LHCN-M2 (cell line): ENCODE measurements at regions not wholly inside any gene's neighbourhood (a gene's known extent, or its start where the extent isn't known, plus 50 kb on each side); places are given as distances from the start of the nearest gene placed in this dataset.
A peak's percentile ranks its signal among the peaks of the same experiment; 100 is the strongest.
"Not testable (repeated sequence)": the region's sequence is repeated elsewhere in the genome, so short reads cannot be mapped to it uniquely, and the experiment has no call there.

Experiments
- DNase-seq: peaks from one replicate; pipeline ENCODE4 v3.0.0-alpha.2; 2012; ENCODE audit warnings: low read depth

DNA sequence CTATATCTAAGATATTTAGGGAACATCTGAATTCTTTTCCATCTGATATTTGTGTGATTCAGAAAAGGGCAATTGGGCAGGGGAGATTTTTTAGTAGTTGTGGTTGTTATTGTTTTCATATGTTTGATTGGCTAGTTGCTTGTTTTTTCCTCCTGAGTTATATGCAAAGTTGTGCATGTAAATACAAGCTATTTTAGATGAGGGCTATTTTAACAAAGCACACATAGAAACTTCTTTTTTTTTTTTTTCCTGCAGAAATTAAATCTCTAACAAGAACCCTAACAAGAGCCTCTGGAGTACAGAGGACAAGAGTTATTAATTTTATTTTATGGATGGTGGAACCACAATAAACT is 559.1 kb downstream of the CETN3 start:
- DNase-seq = no peak

DNA sequence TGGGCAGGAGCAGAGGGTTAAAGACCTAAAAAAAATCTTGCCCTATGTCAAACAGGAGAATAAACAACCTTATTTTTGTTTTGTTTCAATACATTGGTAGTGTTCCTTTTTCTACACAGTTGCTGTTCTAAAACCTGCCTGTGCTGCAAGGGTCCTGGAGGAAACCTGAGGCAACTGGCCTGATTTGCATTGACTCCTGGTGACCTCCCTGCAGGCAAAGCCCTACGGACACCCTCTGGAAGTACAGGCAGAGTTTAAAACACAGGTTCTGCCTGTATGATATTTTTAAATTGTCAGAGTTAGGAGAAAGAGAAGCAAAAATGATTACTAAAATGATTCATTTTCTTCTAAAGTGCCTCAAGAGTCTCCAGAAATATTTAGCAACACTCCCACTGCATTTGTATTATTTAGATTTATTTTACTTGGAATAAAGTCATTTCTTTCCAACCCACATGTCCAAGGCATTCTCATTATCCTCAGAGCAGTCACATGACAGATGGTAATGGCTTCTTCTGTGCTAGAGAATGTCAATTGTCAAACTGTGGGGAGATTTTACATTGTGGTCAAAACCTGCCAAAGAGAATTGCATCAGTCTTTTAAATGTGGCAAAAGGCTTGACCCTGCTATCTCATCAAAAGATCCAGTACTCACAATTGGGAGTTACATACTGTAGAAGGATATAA is 559.6 kb downstream of the CETN3 start:
- peak; percentile 9 for DNase-seq

GRCh38 chr5:89847743-89848142 is 561.8 kb downstream of the CETN3 start:
- peak; percentile 22 for DNase-seq

DNA sequence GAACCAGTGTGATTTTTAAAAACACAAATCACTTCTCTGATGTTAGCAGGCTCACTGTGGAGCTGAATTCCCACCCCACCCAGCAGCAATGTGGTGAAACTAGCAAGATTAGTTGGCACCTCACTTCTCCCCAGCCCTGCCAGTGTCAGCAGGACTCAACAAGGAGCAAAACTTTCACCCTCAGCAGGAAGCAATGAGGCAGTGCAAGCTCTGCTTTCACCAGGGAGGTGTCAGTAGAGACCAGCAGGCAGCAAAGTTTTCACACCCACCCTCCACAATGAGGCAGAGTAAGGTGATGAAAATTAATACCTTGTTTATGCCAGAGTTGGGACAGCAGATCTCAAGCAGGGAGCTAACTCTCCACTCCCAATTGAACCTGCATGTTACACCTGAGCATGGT is 565.0 kb downstream of the CETN3 start:
- no peak for DNase-seq

DNA sequence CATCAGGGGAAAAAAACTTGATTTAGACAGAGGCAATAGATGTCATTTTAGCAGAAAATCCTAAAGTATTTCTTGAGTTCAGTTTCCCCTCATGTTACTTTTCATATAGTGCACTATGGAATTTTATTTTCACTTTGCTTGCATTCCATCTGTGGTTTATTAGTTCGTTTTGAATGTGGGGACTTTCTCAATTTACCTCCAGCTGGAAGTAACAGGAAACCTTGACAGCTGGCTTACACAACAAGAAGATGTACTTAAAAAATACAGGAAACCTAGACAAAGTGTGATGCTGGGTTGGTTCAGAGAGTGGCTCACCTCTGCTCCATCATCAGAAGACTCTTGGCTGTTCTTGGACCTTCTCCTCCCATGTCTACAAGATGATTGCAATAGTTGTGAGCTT is 567.0 kb downstream of the CETN3 start:
- peak; percentile 21 for DNase-seq

DNA sequence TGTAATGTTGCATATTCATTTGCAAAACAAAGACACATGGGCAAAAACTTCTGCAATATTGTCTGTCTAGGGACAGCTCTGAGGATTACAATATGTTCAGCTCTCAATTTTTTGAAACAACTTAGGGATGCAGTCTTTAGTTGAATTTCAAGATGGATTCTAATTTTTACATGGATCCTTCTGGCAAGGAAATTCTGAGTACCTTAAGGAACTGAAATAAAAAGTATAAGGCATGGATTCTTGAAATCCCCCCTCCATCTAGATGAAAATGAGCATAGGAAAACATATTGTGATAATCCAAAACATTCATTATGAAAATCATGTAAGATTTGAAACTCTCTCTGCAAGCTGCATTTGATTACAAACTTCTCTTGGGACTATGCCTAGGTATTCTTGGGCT is 568.6 kb downstream of the CETN3 start:
- no peak for DNase-seq

- DNase-seq = peak; percentile 32
Measured at GRCh38 chr5:89830691-89831090, 578.9 kb downstream of the CETN3 start.

DNA sequence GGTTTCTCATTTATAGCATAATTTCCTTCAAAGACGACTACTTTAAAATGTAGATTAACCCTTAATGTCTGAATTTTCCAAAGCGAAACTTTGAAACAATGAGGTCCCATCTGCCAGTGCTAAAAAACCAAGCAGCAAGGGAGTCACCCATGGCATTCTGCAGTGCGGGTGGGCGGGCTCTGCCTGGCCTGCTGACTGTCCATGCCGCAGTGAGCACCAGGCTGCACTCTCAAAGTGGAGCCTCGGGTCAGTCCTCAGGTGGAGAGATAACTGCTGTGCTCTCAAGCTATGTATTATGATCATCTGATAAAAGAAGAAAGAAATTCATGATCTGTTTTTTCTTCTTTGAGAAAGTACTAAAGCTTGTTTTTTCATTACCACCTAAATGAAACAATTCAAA is 581.6 kb downstream of the CETN3 start:
- no peak for DNase-seq

DNA sequence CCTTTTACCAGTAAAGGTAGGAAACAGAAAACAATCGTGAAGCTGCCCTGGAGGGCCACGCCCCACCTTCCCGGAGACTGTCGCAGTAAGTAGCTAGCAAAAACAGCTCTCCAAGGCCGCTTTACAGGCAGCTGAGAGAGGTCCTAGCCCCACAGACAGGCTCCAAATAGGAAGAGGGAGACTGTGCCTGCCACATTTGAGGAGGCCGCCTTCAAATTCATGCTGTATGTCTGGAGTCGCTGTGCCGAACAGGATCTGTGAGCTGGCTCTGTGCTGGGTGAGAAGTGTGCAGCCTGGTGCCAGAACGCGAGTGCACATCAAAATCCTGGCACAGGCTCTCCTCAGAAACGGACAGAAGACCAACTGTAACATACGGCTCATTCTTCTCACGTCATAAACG is 582.2 kb downstream of the CETN3 start:
- no peak for DNase-seq

DNA sequence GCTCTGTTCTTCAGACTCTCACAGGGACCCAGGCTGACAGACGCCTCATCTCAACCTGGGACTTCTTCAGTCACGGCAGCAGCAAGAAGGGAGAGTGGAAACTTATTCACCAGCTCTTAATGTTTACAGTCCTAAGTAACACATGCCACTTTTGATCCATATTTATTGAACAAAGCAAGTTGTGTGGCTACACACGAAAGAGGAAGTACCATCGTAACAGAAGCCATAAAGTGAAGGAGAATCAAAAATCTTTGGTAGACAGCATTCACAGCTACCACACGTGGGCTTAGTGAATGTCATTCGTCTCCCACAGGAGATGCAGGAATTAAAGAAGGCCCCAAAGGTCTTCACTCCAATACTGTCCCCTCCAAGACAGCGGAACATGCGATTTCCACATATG is 582.6 kb downstream of the CETN3 start:
- DNase-seq = no peak

DNA sequence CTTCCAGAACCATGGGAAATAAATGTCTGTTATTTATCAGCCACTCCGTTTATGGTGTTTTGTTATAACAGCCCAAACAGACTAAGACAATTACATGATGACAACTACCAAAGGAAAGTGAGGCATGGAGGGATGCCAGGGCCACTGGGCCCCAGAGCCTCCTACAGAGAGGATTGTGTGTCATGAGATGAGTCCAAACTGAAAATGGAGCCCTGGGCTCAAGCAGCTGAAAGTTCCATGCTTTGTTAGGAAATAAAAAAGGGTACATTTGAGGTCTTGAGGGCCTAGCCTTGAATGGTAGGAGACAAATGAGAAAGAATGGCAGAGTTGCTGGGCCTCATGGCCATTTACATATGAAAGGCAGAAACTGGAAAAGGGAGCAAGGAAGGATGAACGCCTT is 586.5 kb downstream of the CETN3 start:
- DNase-seq = no peak

- DNase-seq = no peak
Measured at GRCh38 chr5:89817841-89818240, 591.7 kb downstream of the CETN3 start.

DNA sequence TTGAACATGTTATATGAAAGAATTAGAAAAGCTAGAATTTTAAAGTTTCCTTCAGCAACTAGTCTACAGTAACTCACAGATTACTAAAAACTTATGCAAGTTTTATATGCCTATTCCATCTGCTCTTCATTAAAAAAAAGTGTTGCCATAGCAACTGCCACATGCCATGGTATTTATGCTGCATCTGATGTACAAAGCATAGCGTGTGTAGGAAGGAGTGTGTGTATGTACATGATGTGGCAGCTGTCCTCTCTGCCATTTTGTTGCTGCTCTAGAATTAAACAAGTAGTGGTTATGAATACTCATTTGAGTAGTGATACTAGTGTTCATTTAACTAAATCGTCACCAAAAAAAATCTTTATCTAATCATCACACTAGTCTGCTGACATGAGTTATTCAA is 593.5 kb downstream of the CETN3 start:
- peak; percentile 11 for DNase-seq

GRCh38 chr5:89800735-89801134 is 608.8 kb downstream of the CETN3 start:
- DNase-seq = not testable (repeated sequence)

DNA sequence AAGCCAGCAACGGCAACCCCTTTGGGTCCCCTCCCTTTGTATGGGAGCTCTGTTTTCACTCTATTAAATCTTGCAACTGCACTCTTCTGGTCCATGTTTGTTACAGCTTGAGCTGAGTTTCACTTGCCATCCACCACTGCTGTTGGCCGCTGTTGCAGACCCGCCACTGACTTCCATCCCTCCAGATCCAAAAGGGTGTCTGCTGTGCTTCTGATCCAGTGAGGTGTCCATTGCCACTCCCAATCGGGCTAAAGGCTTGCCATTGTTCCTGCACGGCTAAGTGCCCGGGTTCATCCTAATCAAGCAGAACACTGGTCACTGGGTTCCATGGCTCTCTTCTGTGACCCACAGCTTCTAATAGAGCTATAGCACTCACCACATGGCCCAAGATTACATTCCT is 615.1 kb downstream of the CETN3 start:
- not testable (repeated sequence) for DNase-seq

GRCh38 chr5:89779734-89780133 is 629.8 kb downstream of the CETN3 start:
- DNase-seq = not testable (repeated sequence)

DNA sequence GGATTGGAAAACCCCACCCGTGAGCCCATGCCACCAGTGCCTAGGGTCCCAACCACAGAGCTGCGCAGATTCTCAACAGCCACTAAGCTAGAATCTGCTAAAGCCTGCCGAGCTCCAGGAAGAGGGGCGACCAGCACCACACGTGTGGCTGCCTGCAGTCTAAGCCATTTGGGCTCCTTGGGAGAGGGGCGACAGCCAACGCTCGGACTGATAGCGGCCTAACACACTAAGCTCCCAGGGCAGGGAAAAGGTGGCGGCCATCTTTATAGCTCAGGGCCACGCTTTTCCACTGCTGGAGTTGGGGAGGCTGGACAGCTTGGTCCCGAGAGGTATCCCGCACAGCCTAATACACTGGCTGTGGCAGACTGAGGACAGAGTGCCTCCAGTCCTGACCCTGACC is 631.8 kb downstream of the CETN3 start:
- DNase-seq = no peak

- peak; percentile 51 for DNase-seq
Measured at GRCh38 chr5:89769975-89770374, 639.6 kb downstream of the CETN3 start.

GRCh38 chr5:89759802-89760201 is 649.8 kb downstream of the CETN3 start:
- DNase-seq = no peak

GRCh38 chr5:89758146-89758545 is 651.4 kb downstream of the CETN3 start:
- no peak for DNase-seq

- peak; percentile 77 for DNase-seq
Measured at GRCh38 chr5:89756955-89757354, 652.6 kb downstream of the CETN3 start.

DNA sequence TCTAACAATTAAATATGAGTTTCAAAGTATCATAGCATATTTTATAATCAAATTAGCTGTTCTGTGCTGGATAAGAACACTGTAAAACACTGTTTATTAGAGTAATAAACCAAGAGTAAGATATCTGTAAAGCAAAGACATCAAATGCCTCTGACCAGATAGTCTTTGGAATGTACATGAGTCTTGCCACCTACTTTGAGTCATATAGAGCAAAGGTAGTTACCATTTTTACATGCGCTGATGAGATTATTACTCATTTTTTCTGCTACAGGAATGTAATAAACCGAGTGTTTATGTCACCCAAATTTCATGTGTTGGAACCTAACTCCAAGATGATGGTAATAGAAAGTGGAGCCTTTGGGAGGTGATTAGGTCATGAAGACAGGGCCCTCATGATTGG is 654.5 kb downstream of the CETN3 start:
- no peak for DNase-seq

DNA sequence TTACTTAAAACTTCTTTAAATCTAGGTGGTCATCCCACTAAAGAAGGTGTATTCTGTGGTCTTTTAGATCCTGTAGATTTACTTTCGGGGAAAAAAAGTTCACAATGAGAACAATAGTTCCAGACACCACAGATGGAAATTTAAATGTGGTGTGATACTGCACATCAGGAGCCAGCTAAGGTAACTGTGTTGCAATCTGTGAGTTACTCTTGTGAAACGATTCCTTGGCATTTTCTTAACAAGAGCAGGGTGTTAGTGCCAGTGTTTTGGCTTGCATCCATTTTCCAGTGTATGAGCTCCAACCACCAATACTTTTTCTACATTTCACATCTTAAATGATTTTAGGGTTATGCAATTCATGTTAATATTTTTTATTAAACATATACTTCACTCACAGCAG is 674.5 kb downstream of the CETN3 start:
- peak; percentile 12 for DNase-seq

- DNase-seq = no peak
Measured at GRCh38 chr5:89733772-89734171, 675.8 kb downstream of the CETN3 start.
